HG02798 (cell line): ENCODE measurements at regions not wholly inside any gene's neighbourhood (a gene's known extent, or its start where the extent isn't known, plus 50 kb on each side); places are given as distances from the start of the nearest gene placed in this dataset.

Experiments used
- ATAC-seq: cut with Tn5 transposase; IDR thresholded peaks from one replicate; pipeline ENCODE4 v1.9.1; 2021; ENCODE audit warnings: mild to moderate bottlenecking; ENCODE audit not compliant: unreplicated experiment, poor library complexity

DNA sequence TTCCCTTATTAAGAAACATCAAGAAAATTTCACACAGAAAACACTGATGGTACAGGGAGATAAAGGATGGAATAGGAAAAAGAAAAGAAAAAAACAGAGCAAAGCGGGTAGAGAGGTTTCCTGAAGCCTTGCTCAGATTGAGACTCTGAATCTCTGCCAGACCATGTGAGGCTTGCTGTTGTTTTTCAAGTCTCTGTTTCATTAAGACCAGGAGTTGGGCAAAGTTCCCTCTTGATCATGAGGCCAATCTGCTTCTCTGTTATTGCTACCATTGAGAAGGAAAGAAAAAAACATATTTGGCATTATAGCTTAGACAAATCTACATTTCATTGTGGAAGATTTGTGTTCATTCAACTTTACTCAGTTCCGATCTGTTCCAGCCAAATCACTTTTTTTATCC is 201.6 kb upstream of the SOX9 start:
- no peak for ATAC-seq

DNA sequence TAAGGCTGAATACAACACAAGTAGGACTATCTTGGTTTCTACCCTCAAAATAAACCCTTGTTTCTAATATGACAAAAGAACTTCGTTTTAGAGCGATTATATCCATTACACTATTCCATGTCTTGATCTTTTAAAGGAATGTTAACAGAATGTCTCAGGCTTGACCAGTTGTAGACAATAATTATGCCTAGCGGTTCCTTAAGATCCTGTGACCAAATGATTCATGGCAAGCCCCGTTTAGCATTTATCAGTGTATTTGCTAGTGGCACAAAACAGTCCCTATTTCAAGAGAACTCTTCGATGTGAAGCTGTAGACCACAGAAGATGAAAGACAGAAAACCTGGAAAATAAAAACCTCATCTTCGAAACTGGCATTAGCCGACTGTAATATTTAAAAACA is 200.9 kb upstream of the SOX9 start:
- ATAC-seq = no peak

DNA sequence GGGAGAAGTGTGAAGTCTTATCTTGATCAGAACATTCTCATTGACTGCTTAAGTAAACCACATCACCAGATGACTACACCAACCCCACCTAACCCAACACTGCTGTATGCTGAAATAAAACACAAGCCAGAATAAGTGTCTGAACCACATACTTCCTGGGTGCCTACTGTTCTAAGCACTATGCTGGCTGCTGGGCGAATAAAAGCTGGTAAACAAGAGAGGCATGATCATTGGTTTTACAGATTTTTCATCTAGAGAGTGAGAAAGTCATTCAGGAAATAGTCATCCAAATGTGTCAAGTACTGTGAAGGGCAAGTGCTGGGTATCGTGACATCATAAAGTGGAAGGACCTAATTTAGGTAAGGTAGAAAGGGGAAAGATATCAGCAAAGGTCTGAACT is 199.0 kb upstream of the SOX9 start:
- no peak for ATAC-seq

DNA sequence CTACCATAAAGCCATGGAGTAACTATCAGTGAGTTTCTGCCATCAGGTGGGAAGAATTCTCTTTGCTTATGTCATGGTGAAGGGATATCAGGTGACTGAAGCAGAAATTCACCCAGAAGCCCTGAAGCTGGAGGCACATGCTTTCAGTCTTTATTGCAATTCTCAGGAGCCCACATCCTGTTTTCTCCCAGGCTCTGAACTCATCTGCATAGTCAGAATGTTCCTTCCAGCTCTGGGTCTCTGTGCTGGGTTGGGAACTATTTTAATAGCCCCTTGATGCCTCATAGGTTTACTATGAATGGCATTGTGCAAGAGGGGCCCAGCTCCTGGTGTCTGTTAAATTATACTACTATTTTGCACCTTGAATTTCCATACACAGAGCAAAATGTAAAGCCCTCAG is 198.4 kb upstream of the SOX9 start:
- ATAC-seq = no peak

DNA sequence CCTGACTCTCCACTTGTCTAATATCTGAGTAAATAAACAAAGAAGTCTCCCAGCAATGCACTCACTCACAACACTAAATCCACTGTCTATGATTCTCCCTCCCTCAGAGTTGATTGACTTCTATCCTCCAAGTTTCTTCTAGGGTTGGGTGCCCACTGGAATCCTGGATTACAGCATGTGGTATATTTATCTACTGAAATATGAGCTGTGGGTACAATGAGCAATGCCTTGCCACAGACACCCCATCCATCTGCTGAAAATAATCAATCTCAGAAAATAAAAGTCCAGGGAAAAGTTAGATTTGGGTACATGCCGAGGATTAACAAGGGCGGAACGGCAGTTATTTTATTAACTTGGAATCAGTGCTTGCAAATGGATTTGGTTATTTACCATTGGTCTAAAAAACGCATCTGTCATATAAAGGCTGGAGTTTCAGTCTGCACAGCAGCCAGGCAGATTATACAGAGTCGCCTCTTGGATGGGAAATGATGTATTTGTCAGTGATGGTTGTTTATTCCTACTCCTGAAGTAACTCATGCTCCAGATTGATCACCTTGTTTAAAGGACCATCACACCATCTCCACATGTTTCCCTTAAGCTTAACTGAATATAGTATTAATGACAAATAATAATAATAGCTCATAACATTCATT is 193.9 kb upstream of the SOX9 start:
- ATAC-seq = no peak

DNA sequence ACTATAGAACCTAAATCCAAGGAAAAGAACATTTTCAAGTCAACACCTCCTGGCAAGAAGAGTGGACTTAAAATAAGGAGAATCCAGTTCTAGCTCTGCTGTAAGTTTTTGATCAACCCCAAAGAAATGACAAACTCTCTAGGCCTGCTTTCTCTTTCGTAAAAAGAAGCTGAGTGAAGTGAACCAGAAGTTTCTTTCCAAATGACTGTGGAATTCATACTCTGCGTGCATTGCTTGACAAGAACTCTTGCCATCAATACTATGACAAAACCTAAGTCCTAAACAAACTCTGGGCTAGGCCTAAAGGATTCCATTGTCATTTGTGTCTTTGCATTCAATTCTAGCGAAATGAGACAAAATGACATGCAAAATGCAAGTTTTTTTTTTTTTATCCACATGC is 187.5 kb upstream of the SOX9 start:
- ATAC-seq = no peak

DNA sequence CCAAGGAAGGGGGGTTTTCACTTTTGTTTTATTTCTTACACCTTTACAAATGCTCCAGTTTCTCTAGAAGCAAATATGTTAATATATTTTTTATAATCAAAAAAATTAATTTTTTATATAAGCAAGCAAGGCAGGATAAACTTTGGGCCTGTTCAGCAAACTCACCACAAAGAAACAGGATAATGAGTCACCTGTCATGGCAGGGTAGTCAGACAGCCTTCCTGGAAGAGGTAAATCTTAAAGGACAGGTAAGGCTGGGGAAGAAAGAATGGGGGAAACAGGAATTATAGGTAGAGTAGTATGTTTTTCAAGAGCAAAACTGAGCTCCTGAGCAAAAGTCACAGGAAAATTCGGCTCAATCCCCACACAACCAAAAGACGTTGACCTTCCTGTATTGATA is 186.3 kb upstream of the SOX9 start:
- no peak for ATAC-seq

DNA sequence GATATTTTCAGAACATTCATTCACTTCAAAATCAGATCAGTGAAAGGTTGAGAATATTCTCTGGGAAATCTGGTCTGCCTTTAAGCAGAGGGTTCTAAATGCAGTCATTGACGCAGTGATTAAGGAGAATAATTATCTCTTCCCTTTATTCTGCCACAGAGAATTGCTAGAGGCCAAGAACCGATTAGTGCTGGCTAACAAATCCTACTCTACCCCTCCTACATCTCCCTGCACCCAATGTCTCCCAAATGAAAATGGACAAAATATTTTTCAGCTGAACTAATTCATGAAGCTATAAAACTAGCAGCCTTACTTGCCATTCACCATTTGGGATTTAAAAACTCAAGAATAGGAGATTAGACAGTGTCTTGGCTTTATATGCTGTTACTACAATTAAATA is 185.5 kb upstream of the SOX9 start:
- ATAC-seq = no peak

DNA sequence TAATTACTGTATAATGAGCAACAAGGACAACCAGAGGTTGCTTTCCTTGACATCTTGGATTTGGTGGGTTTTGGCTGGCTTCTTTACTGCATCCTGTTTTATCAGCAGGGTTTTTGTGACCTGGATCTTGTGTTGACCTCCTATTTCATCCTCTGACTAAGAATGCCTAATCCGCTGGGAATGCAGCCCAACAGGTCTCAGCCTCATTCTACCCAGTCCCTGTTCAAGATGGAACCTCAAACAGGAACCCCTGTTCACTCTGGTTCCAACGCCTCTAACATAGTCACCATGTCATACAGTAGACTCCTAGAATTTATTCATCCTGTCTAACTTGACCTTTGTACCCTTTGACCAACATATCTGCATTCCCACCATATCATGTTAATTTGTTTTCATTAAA is 183.8 kb upstream of the SOX9 start:
- no peak for ATAC-seq

DNA sequence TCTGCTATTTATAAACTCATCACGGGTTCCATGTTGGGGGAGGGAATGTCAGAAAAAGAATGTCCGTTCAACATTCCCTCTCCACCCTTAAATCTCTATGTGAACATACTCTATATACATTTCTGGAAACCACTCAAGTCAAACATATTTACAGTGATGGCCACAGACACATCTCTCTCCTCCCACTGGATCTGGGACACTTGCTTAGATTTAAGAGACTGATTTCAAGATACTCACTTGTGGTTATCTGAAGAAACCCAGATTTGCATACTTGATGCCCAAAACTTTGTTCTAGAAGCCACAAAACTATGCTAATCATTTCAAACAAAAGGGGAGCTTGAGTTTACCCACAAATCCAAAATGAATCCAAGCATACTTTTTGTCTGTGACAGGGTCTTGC is 182.9 kb upstream of the SOX9 start:
- ATAC-seq = no peak

DNA sequence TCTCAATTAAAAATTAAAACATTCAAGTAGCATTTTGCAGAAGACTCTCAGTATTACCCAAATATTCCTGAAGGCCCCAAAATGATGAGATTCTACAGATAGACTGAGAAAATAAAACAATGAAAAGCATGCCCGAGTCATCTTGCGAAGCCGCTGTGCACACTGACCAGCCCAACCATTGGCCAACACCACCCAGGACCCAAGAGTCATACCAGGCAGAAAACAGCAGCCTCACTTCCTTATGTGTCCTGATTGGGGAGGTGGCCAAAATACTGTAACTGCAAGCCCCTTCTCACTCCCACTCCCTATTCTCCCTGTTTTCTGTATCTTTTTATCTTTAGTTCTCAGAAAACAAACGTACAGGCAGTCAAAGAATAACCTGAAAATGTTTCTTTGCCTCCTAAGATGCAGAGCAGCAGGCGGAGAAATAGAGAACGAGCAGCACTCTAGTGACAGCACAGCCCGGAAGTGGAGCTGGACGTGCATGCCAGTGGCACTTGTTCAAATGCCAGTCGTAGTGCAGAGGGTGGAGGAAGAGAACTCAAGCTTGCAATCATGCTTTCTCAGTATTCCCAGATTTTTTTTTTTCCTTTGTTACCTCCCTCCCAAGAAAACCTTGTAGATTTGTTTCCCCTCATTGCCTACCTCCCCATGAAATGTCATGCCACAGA is 182.3 kb upstream of the SOX9 start:
- ATAC-seq = no peak

DNA sequence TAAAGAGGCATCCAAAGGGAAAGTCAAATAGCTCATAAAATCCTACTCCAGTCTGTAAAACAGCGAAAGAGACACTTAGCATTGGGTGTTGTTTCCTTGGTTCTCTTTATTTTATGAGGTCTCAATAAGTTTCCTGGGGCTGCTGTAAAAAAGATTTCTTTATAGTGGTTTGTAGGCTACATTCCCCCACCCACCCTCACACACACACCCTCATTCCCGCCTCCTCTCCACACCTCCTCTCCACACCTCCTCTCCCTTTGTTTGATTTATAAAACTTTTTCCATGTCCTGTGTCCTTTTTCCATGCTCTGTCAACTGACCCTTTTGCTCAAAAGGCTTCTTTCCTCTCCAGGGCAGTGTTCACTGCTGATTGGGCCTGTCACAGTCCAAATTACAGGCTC is 178.9 kb upstream of the SOX9 start:
- ATAC-seq = no peak

DNA sequence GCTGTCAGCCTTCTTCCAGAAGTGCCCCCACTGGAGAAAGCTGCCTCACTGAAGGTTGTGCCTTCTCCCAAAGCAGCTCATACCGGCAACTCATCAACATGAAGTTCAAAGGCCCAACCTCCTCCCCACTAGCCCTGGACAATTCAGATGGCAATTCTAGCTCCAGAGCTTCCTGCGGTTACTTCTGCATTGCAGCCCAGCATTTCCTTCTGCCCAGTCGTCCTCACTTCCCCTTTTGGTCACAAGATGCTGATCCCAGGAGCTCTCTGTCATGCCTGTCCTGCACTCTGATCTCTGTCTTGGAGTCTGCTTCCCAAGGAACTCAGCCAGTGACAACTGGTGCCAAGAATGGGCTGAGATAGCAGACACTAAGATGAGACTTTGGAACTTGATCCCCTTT is 178.2 kb upstream of the SOX9 start:
- ATAC-seq = no peak

DNA sequence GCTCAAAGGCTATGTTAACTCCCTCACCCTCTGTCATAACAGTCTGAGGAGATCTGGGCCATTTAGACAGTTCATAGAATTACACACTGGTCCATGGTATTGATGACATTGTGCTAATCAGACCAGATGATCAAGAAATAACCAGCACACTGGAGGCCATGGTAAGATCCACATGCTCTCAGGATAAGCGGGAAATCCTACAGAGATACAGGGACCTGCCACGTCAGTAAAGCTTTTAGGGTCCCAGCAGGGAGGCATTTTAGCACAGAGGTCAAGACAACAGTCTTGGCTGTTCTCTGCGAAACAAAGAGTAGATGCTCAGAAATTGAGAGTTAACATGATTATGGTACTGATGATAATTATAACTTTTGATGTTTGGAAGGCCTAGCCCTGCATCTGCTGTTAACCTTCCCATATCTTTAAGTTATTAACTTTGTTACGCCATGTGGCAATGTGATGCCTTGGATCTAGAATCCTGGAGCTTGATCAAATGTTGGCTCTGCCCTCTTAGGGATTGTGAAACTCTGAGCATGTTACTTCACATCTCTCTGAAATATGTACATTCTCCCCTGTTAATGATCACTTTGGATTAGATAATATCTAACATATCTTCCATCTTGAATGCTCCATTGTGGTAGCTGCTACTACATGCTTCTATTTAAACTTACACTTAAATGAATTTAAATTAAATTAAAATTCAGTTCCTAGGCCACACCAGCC is 172.0 kb upstream of the SOX9 start:
- no peak for ATAC-seq

DNA sequence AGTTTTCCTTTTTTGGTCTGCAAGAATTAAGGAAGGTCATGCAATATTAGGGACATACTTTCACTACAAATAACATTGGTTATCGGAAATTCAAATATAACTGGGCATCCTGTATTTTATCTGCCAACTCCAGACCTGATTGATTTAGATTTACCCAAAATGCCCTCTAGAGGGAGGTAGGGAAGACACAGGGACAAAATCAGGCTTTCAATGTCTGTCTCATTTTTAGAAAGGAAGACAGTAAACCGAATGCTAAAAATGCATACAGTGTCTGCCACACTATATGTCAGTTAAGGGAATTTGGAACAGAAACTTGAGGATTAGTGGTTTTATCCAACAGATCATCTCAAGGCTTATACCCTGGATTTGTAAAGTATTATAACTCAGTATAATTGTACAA is 161.7 kb upstream of the SOX9 start:
- no peak for ATAC-seq

DNA sequence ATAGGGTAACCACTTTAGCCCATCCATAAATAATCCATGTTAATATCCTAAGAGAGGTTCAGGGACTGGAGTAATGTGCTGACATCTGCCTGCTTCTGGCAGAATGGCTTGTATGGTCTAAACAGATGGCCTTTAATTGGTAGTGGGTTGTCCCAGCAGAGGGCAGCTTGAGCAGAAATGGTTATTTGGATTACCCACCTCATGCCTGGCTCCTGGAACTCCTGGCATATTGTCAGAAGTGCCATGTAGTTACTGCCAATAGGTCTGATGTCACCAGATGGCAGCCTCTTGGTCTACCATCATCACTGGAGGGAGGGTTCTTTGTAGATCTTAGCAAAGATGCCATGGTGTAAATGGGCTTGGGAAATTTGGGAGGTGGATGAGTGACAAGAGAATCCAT is 157.5 kb upstream of the SOX9 start:
- no peak for ATAC-seq

DNA sequence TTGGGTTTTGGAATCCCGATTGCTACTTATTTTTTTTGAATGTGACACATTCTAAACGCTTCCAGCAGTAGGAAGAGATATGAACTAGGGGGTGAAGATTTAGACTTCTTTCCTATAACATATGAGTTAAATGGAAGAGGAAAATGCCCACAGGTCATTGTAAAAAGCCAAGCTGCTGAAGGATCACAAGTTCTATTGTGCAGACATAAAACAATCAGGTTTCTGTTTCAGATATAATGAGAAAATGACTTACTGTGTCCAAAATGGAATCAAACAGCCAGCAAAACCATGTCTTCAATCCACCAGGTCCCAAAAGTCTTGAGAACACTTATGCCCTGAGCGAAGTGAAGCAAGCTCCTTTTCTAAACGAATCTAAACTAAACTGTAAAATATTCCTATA is 157.0 kb upstream of the SOX9 start:
- no peak for ATAC-seq

DNA sequence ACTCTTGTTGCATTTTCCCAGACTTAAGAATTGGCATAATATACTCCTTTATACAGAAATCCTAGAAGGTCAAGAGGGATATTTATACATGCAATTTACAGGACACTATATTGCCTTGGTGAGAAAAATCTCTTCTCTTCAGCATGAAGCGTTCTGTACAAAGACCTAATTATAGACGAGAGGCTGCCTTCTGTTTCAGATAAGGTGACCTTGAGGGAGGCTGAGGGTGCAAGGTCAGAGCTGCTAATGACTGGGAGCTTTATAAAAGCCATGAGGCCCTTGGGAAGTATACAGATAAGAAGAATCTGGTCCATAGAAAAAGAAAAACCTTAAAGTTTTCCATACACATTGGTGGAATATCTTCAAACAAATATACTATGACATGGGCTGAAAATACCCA is 156.3 kb upstream of the SOX9 start:
- no peak for ATAC-seq

DNA sequence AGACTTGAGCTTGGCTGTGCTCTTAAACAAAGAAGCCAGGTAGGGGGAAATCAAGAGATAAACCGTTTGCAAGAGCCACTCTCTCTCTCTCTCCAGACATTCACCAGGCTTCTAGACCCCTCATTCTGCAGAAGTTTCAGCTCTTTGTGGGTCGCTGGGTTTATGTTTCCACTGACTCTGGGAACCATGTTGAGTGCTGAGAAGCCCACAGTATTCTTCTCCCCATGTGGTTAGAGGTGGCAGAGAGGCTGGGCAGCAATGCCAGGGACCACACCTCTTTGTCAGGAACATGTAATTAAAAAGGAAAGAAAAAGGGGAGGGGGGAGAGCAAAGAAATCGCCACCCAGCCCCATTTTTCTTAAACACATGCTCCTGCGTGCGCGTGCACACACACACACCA is 154.8 kb upstream of the SOX9 start:
- no peak for ATAC-seq

DNA sequence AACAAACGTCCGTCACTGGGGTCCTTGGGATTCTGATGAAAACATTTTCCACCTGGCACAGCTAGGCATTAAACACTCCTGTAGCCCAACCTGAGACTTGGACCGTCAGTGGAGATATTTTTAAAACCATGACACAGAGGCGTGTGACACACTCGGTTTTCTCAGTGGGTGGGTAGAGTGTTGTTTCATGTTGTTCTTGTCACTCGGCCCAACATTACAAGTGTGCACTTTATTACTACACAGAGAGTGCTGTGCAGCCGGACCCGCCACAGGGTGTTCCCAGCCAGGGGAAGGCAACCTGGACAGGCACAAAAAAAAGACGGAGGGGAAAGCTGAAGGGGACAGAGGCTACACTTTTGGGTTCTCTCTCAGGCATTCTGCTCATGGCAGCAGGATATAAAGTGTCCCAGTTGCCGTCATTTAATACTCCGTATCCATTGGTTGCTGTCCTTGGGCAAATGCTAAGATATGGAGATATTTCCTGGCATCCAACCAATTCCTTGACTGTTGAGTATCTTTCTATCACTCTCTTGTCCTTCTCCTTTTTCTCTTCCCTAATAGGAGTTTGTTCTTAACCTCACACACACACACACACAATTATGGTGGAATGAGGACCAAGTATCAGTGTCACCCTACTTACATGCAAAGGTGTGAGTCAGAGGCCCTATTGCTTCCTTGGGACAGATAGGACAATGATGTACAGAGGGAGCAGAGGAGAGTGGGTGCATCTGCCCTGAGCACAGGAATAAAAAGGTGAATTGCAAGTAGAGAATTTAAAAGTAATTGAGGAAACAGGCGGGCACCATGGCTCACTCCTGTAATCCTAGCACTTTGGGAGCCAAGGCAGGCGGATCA is 154.1 kb upstream of the SOX9 start:
- no peak for ATAC-seq

DNA sequence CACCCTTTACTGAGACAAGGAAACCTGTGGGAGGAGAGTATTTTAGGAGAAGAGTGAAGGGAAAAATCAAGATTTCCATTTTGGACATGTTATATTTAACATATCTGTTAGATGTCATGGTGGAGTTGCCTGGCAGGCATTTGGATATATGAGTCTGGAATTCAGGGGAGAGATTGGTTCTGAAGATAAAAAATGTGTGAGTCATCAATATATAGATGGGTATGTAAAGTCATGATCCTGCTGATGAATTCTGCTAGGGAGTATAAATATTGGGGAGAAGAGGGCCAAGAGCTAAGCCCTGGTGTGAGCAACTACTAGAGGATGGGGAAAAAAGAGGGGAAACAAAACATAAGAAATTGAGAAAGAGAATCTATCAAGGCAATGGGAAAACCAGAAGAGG is 151.3 kb upstream of the SOX9 start:
- no peak for ATAC-seq
